ENCODE measurements at regions not wholly inside any gene's neighbourhood (a gene's known extent, or its start where the extent isn't known, plus 50 kb on each side); places are given as distances from the start of the nearest gene placed in this dataset.

DNA sequence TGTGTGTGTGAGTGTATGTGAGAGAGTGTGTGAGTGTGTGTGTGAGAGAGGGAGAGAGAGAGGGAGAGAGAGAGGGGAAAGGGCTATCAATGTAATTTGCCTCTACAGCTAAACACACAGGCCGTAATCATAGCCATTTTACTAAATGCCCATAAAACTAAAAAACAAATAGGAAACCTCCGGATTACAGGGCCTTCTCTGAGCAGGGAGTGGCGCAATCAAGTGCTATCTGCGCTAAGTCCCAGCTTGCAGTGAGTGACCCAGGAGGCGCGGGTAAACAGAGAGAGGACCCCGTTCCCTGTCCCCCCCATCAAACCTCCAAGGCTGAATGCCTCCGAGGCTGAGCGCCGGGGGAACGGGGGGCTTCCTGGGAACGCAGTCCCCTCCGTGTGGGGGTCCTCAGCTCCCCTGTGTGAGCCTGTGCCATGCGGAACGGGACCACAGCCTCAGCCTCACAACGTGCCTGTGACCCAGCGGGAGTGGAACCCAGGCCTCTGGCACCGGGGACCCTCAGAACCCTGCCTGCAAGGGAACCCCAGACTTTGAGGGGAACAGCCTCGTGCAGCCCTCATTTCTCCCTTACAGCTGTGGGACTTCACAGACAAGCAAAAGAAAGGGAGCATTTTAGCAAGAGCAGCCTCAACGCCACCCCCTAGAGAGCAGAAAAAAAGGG, 54.7 kb upstream of the ID2 start:
- DNase-seq (no peak), ATAC-seq (no peak)
- Mint-ChIP-seq H3K27ac (no peak overlapping the region), H3K27me3 (no peaks in the 10 kb centered on the region), H3K9me3 (no peaks in the 10 kb centered on the region), H3K36me3 (ENCODE audit: low read depth) (no peaks in the 10 kb centered on the region), H3K4me1 (ENCODE audit: low read depth) (peaks cover 5% of the 10 kb centered on the region), H3K4me3 (no peak overlapping the region)
- CTCF ChIA-PET: no interaction called here
- POLR2A ChIA-PET: no interaction called here
- intact Hi-C loops (cut with micrococcal nuclease): no loop called here
- TF ChIP-seq, protein P1, sequence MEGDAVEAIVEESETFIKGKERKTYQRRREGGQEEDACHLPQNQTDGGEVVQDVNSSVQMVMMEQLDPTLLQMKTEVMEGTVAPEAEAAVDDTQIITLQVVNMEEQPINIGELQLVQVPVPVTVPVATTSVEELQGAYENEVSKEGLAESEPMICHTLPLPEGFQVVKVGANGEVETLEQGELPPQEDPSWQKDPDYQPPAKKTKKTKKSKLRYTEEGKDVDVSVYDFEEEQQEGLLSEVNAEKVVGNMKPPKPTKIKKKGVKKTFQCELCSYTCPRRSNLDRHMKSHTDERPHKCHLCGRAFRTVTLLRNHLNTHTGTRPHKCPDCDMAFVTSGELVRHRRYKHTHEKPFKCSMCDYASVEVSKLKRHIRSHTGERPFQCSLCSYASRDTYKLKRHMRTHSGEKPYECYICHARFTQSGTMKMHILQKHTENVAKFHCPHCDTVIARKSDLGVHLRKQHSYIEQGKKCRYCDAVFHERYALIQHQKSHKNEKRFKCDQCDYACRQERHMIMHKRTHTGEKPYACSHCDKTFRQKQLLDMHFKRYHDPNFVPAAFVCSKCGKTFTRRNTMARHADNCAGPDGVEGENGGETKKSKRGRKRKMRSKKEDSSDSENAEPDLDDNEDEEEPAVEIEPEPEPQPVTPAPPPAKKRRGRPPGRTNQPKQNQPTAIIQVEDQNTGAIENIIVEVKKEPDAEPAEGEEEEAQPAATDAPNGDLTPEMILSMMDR (IDR thresholded peaks at IDR 0.05): no peak

- TF ChIP-seq, protein P1 (IDR thresholded peaks at IDR 0.05): no peak
- Mint-ChIP-seq H3K9me3 (no peaks in the 10 kb centered on the region), H3K36me3 (ENCODE audit: low read depth) (no peaks in the 10 kb centered on the region), H3K27ac (no peak overlapping the region), H3K27me3 (no peaks in the 10 kb centered on the region), H3K4me1 (ENCODE audit: low read depth) (peaks cover 5% of the 10 kb centered on the region), H3K4me3 (no peak overlapping the region)
- CTCF ChIA-PET: no interaction called here
- ATAC-seq (no peak), DNase-seq (no peak)
- POLR2A ChIA-PET: no interaction called here
- intact Hi-C loops (cut with micrococcal nuclease): no loop called here
These were observed 54.2 kb upstream of the ID2 start for GRCh38 chr2:8627692-8628085.

DNA sequence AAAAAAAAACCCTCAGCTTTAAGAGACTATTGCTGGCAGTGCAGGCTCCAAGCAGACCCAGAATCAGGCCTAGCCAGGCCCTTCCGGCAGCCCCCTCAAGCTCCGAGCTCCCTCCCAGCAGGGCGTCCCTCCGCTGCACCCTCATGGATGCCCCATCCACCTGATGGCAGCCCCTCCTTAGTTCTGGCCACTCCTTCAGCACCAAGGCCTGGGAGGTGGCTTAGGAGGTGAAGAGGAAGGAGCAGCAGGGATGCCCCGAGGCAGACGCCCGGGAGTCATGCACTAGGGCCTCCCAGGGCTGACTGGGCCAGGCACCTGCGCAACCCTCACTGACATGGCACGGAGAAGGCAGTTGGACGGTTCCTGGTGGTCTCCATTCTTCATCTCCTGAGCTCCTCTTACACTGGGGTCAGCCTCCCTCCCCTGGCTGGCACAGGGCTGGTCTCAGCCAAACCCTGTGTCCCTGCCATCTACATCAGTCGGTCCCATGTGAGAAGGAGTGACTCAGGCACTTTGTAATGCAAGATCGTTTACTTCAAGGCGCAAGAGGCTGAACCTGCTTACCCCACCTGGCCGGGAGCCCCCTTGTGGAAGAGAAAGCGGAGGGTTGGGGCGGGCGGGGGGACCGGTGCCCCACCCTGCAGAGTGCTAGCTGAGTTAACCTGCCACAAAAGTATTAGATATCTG, 53.5 kb upstream of the ID2 start:
- no peak for DNase-seq
- intact Hi-C loops (cut with micrococcal nuclease): no loop called here
- H3K27ac Mint-ChIP-seq: no peak overlapping the region
- no peak for ATAC-seq
- peaks cover 5% of the 10 kb centered on the region for H3K4me1 Mint-ChIP-seq (ENCODE audit: low read depth)
- no peaks in the 10 kb centered on the region for H3K27me3 Mint-ChIP-seq
- H3K9me3 Mint-ChIP-seq: no peaks in the 10 kb centered on the region
- CTCF ChIA-PET: no interaction called here
- POLR2A ChIA-PET: no interaction called here
- no peaks in the 10 kb centered on the region for H3K36me3 Mint-ChIP-seq (ENCODE audit: low read depth)
- H3K4me3 Mint-ChIP-seq: no peak overlapping the region
- TF ChIP-seq, protein P1 (IDR thresholded peaks at IDR 0.05): no peak

DNA sequence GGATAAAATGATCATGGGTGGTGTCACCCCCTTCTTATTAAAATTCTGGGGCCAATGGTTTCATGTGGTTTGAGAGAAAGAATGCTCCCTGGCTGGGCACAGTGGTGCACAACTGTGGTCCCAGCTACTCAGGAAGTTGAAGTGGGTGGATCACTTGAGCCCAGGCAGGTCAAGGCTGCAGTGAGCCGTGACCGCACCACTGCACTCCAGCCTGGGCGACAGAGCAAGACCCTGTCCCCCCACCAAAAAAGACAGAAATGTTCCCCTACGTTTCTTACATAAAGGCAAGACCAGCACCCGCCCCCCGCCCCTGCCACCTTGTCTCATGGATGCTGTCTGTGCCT, 53.0 kb upstream of the ID2 start:
- Mint-ChIP-seq H3K36me3 (ENCODE audit: low read depth) (no peaks in the 10 kb centered on the region), H3K9me3 (no peaks in the 10 kb centered on the region), H3K27ac (no peak overlapping the region), H3K4me1 (ENCODE audit: low read depth) (peaks cover 5% of the 10 kb centered on the region), H3K4me3 (no peak overlapping the region), H3K27me3 (no peaks in the 10 kb centered on the region)
- CTCF ChIA-PET: no interaction called here
- intact Hi-C loops (cut with micrococcal nuclease): no loop called here
- TF ChIP-seq, protein P1 (IDR thresholded peaks at IDR 0.05): no peak
- POLR2A ChIA-PET: interaction anchor here (0.6 kb wide), 1 partner anchor 77 kb away, joined by 3 read pairs; no protein-coding TSS in a partner anchor
- DNase-seq (no peak), ATAC-seq (no peak)

GRCh38 chr2:8629402-8629801, 52.5 kb upstream of the ID2 start:
- Mint-ChIP-seq H3K9me3 (no peaks in the 10 kb centered on the region), H3K4me1 (ENCODE audit: low read depth) (peaks cover 5% of the 10 kb centered on the region), H3K4me3 (no peak overlapping the region), H3K27ac (no peak overlapping the region), H3K36me3 (ENCODE audit: low read depth) (no peaks in the 10 kb centered on the region), H3K27me3 (no peaks in the 10 kb centered on the region)
- TF ChIP-seq, protein P1 (IDR thresholded peaks at IDR 0.05): no peak
- intact Hi-C loops (cut with micrococcal nuclease): no loop called here
- no peak for ATAC-seq
- DNase-seq: no peak
- ChIA-PET POLR2A (interaction anchor here (0.6 kb wide), 1 partner anchor 76 kb away, joined by 3 read pairs; no protein-coding TSS in a partner anchor), CTCF (no interaction called here)
